Psoas muscle (tissue), 7 donors: ENCODE measurements at regions not wholly inside any gene's neighbourhood (a gene's known extent, or its start where the extent isn't known, plus 50 kb on each side); places are given as distances from the start of the nearest gene placed in this dataset.

Experiments
- ATAC-seq, 4 donors: fragments of 200-7000 bp; cut with Tn5 transposase; one replicate each; pipeline ENCODE4 v1.9.1; 2020; ENCODE audit warnings: moderate library complexity in 3 of 4, mild to moderate bottlenecking in 2 of 4
- DNase-seq, 2 donors: peaks; one replicate each; pipeline ENCODE4 v3.0.0-alpha.2; 2020
- H3K27ac ChIP-seq: fragments of 200-600 bp; one replicate; pipeline ENCODE4 v1.8.0; 2022
- H3K27me3 ChIP-seq, 3 donors: fragments of 200-600 bp in 1 of 3; one replicate each; pipeline versions ENCODE4 v1.6.1 to v1.8.0; 2013 to 2022; ENCODE audit warnings: low read length in 2 of 3, mild to moderate bottlenecking in 2 of 3, moderate library complexity in 1 of 3; ENCODE audit not compliant: insufficient read depth in 3 of 3
- H3K36me3 ChIP-seq, 2 donors: fragments of 200-600 bp in 1 of 2; one replicate each; pipeline versions ENCODE4 v1.6.1 to v1.8.0; 2013 to 2022; ENCODE audit warnings: low read depth in 1 of 2, mild to moderate bottlenecking in 1 of 2, moderate library complexity in 1 of 2; ENCODE audit not compliant: insufficient read depth in 1 of 2
- H3K4me1 ChIP-seq: fragments of 200-600 bp; one replicate; pipeline ENCODE4 v1.8.0; 2022
- H3K4me3 ChIP-seq: fragments of 200-600 bp; one replicate; pipeline ENCODE4 v1.8.0; 2022; ENCODE audit warnings: mild to moderate bottlenecking
- H3K9me3 ChIP-seq: fragments of 200-600 bp; one replicate; pipeline ENCODE4 v1.8.0; 2022
- CTCF ChIP-seq: fragments of 200-600 bp; IDR thresholded peaks from one replicate; pipeline ENCODE4 v1.8.0; 2022; ENCODE audit warnings: antibody characterized with exemption
- WGBS, 3 donors: extraction: QIAGEN DNeasy Blood & Tissue Kit; methylation state at CpG; one replicate each; pipeline versions ENCODE4 v1.1.6 to v1.1.7; 2013; 5-methylcytosine and 5-hydroxymethylcytosine counted together
- intact Hi-C, 2 donors: fragments of 100-400 bp; cut with DNase I; formaldehyde crosslinking; loops; one replicate each; pipeline versions ENCODE4 v1.11.0 to v1.14.2; 2022
- donor health status: healthy with polysubstance abuse.
- donor health status: DM: no; HTN: no; CAD: no; lungs with moderate emphysema.
- donor health status: Bipolar disorder and iron deficiency.
- donor health status: healthy.
- donor health status: DM: yes; HTN: yes; CAD: no.
- donor health status: DM: no; HTN: no; CAD: no.
- donor health status: DM: yes; HTN: yes; CAD: no.

- intact Hi-C loops, result no loop called here
- Histone ChIP-seq H3K4me3 (peak overlapping the region; percentile 9), H3K27ac (peak overlapping the region; percentile 67), H3K27me3 (no peaks in the 10 kb centered on the region), H3K36me3 (no peaks in the 10 kb centered on the region), H3K4me1 (peaks cover 18% of the 10 kb centered on the region), H3K9me3 (no peaks in the 10 kb centered on the region)
- TF ChIP-seq CTCF, result no peak
- no peak for DNase-seq
- ATAC-seq, result peak; percentile 53 to 87 (median 78)
- WGBS, 3 donors, result 12 to 32% (median 13%) methylated on average over 4 of the region's 4 CpGs
These were observed 899.5 kb upstream of the SLC10A2 start for GRCh38 chr13:103965506-103966243.

- WGBS, 3 donors, result 98 to 99% (median 98%) methylated on average over 2 of the region's 2 CpGs
- intact Hi-C loops, result no loop called here
- DNase-seq, result no peak
- Histone ChIP-seq H3K4me3 (no peak overlapping the region), H3K27me3 (no peaks in the 10 kb centered on the region), H3K27ac (no peak overlapping the region), H3K9me3 (no peaks in the 10 kb centered on the region), H3K36me3 (no peaks in the 10 kb centered on the region), H3K4me1 (peaks cover 26% of the 10 kb centered on the region)
- TF ChIP-seq CTCF, result no peak
- ATAC-seq, result peak in 1 of 4 donors; percentile 62
These were observed 895.6 kb upstream of the SLC10A2 start for GRCh38 chr13:103961784-103962183.

- Histone ChIP-seq H3K27me3 (no peaks in the 10 kb centered on the region), H3K4me1 (peaks cover 19% of the 10 kb centered on the region), H3K9me3 (no peaks in the 10 kb centered on the region), H3K4me3 (no peak overlapping the region), H3K27ac (no peak overlapping the region), H3K36me3 (no peaks in the 10 kb centered on the region)
- TF ChIP-seq CTCF, result no peak
- ATAC-seq (peak in 3 of 4 donors; percentile 60 to 80 (median 75)), DNase-seq (no peak)
- intact Hi-C loops, result no loop called here
These were observed 894.9 kb upstream of the SLC10A2 start for GRCh38 chr13:103961129-103961528.

- Histone ChIP-seq H3K27me3 (no peaks in the 10 kb centered on the region), H3K9me3 (no peaks in the 10 kb centered on the region), H3K27ac (no peak overlapping the region), H3K4me3 (no peak overlapping the region), H3K36me3 (no peaks in the 10 kb centered on the region), H3K4me1 (peaks cover 11% of the 10 kb centered on the region)
- DNase-seq, result no peak
- no peak for ATAC-seq
- intact Hi-C loops, result no loop called here
- TF ChIP-seq CTCF, result no peak
These were observed 893.8 kb upstream of the SLC10A2 start for GRCh38 chr13:103960001-103960400.

- DNase-seq (no peak), ATAC-seq (no peak)
- Histone ChIP-seq H3K4me1 (peaks cover 11% of the 10 kb centered on the region), H3K36me3 (no peaks in the 10 kb centered on the region), H3K4me3 (no peak overlapping the region), H3K9me3 (no peaks in the 10 kb centered on the region), H3K27me3 (no peaks in the 10 kb centered on the region), H3K27ac (no peak overlapping the region)
- no peak for TF ChIP-seq CTCF
- WGBS, 3 donors, result 24 to 35% (median 31%) methylated on average over 2 of the region's 2 CpGs
- intact Hi-C loops, result no loop called here
These were observed 892.5 kb upstream of the SLC10A2 start for GRCh38 chr13:103958691-103959090.
